K562 (cell line): ENCODE measurements at regions not wholly inside any gene's neighbourhood (a gene's known extent, or its start where the extent isn't known, plus 50 kb on each side); places are given as distances from the start of the nearest gene placed in this dataset.

Experiments
- ATAC-seq: fragments of 200-7000 bp; cut with Tn5 transposase; 3 replicates; pipeline ENCODE4 v1.9.1; 2020; ENCODE audit warnings: moderate library complexity
- BruUV-seq: library from RNA; stranded (reverse); fragments of 400-500 nt; replicated peaks from 2 replicates; lab custom pipeline; 2021; lab: Mats Ljungman, UMichigan
- CTCF ChIA-PET: fragments of 300-600 bp; formaldehyde crosslinking; extraction: SDS; loops from one replicate; lab custom pipeline; 2021; ENCODE audit warnings: low intra/inter-chr PET ratio; lab: Yijun Ruan, JAX
- POLR2A ChIA-PET: fragments of 300-600, 350-650 bp; sonication (Branson Sonifier 250); formaldehyde crosslinking; extraction: SDS; loops from one replicate; lab custom pipeline; 2021; ENCODE audit warnings: antibody characterized with exemption, inconsistent platforms; lab: Yijun Ruan, JAX
- DNase-seq, 4 experiments: peaks; one replicate each; pipeline versions ENCODE4 v3.0.0 to v3.0.0-alpha.2; 2011 to 2018; ENCODE audit warnings: low spot score in 3 of 4, mixed read lengths in 3 of 4; ENCODE audit errors: extremely low read depth in 1 of 4
- FAIRE-seq: peaks from 2 replicates; lab custom pipeline; 2011; peaks lifted over from hg19 to GRCh38; lab: Jason Lieb, UNC
- H2AFZ ChIP-seq: 2 replicates; pipeline ENCODE4 v1.6.0; 2011; ENCODE audit warnings: low read depth, low read length, control low read depth, inconsistent platforms
- H3K27ac ChIP-seq: fragments of 200-600 bp; 3 replicates; pipeline ENCODE4 v1.8.0; 2011; ENCODE audit warnings: low read depth, mild to moderate bottlenecking, control low read depth, inconsistent platforms, low read length, moderate library complexity, mixed read lengths; ENCODE audit errors: extremely low read depth
- H3K27me3 ChIP-seq, 2 experiments: fragments of 300-600 bp in 1 of 2; 2 replicates in 1 of 2; 3 replicates in 1 of 2; pipeline versions ENCODE4 v1.6.0 to v1.8.0; 2011; ENCODE audit warnings: inconsistent platforms in 2 of 2, low read length in 2 of 2, mild to moderate bottlenecking in 1 of 2, mixed read lengths in 1 of 2, moderate library complexity in 1 of 2; ENCODE audit not compliant: control insufficient read depth in 2 of 2, insufficient read depth in 2 of 2
- H3K36me3 ChIP-seq: fragments of 300-600 bp; 3 replicates; pipeline ENCODE4 v1.8.0; 2011; ENCODE audit warnings: mild to moderate bottlenecking, low read length, inconsistent platforms; ENCODE audit not compliant: control insufficient read depth, insufficient read depth
- H3K4me1 ChIP-seq, 2 experiments: fragments of 200-600 bp in 1 of 2; replicated peaks in 1 of 2; 2 replicates in 1 of 2; 3 replicates in 1 of 2; pipeline versions ENCODE4 v1.5.1 to v1.8.0; 2011; ENCODE audit warnings: inconsistent platforms in 2 of 2, low read length in 2 of 2, mild to moderate bottlenecking in 1 of 2, mixed read lengths in 1 of 2, moderate library complexity in 1 of 2; ENCODE audit not compliant: control insufficient read depth in 2 of 2, insufficient read depth in 2 of 2
- H3K4me2 ChIP-seq: 2 replicates; pipeline ENCODE4 v1.6.1; 2011; ENCODE audit warnings: low read length, control low read depth, inconsistent platforms, mixed read lengths; ENCODE audit not compliant: insufficient read depth
- H3K4me3 ChIP-seq: fragments of 200-600 bp; sonication (generic), shearing (Covaris generic); 2 replicates; pipeline ENCODE4 v1.5.1; 2016; ENCODE audit warnings: control low read depth, inconsistent platforms
- H3K79me2 ChIP-seq: fragments of 200-600 bp; 3 replicates; pipeline ENCODE4 v1.8.0; 2011; ENCODE audit warnings: low read length, inconsistent platforms; ENCODE audit not compliant: control insufficient read depth, insufficient read depth
- H3K9ac ChIP-seq, 2 experiments: 2 replicates each; pipeline versions ENCODE4 v1.6.0 to v1.6.1; 2011; ENCODE audit warnings: low read depth in 2 of 2, low read length in 2 of 2, control low read depth in 1 of 2, inconsistent platforms in 1 of 2, mild to moderate bottlenecking in 1 of 2, mixed read lengths in 1 of 2; ENCODE audit not compliant: insufficient read depth in 1 of 2
- H3K9me1 ChIP-seq: one replicate; pipeline ENCODE4 v1.6.0; 2011; ENCODE audit warnings: inconsistent platforms, mild to moderate bottlenecking, low read length, moderate library complexity; ENCODE audit not compliant: control insufficient read depth, insufficient read depth
- H3K9me3 ChIP-seq: replicated peaks from 2 replicates; pipeline ENCODE4 v1.5.1; 2011; ENCODE audit warnings: low read depth, low read length, inconsistent platforms; ENCODE audit not compliant: control insufficient read depth, insufficient read depth
- H4K20me1 ChIP-seq: replicated peaks from 2 replicates; pipeline ENCODE4 v1.6.1; 2011; ENCODE audit warnings: low read length, inconsistent platforms, mixed read lengths; ENCODE audit not compliant: control insufficient read depth, insufficient read depth
- CHAMP1 ChIP-seq: fragments of 450-650 bp; IDR thresholded peaks from 2 replicates; pipeline ENCODE4 v1.6.1; 2016; ENCODE audit warnings: mild to moderate bottlenecking
- CREBBP ChIP-seq: IDR thresholded peaks from one replicate; pipeline ENCODE4 v1.6.1; 2012; ENCODE audit warnings: low read depth, mild to moderate bottlenecking, control low read depth, inconsistent platforms, low read length
- JUND ChIP-seq, 2 experiments: IDR thresholded peaks; 2 replicates in 1 of 2; 3 replicates in 1 of 2; pipeline ENCODE4 v1.6.1; 2011; ENCODE audit warnings: borderline replicate concordance in 2 of 2, low read depth in 2 of 2, low read length in 2 of 2, improper control_type of control experiment in 1 of 2, missing biosample characterization in 1 of 2, missing genetic modification characterization in 1 of 2, missing genetic modification reagents in 1 of 2
- MITF ChIP-seq: IDR thresholded peaks from 2 replicates; pipeline ENCODE4 v1.6.1; 2014; ENCODE audit warnings: antibody characterized with exemption
- NR3C1 ChIP-seq: sonication (generic); formaldehyde crosslinking; IDR thresholded peaks from 2 replicates; pipeline ENCODE4 v1.8.1; 2022; ENCODE audit warnings: missing genetic modification reagents
- SFPQ ChIP-seq: fragments of 200-400 bp; formaldehyde crosslinking; IDR thresholded peaks from 2 replicates; pipeline ENCODE4 v1.6.1; 2017; ENCODE audit warnings: mild to moderate bottlenecking, low read depth, low read length, moderate library complexity
- SRF ChIP-seq, 2 experiments: fragments of 250-450, 450-650 bp in 1 of 2; sonication (Bioruptor Pico) in 1 of 2; sonication (generic) in 1 of 2; formaldehyde crosslinking; IDR thresholded peaks; 2 replicates each; pipeline versions ENCODE4 v1.5.0 to v1.5.1; 2020 to 2022; ENCODE audit warnings: mild to moderate bottlenecking in 1 of 2, missing genetic modification reagents in 1 of 2
- TCF7 ChIP-seq: sonication (generic); IDR thresholded peaks from 2 replicates; pipeline ENCODE4 v1.6.1; 2016; ENCODE audit warnings: antibody characterized with exemption, borderline replicate concordance
- ZNF253 ChIP-seq: fragments of 250-450 bp; sonication (Bioruptor Pico); conservative IDR thresholded peaks from 2 replicates; pipeline ENCODE4 v1.6.1; 2021; ENCODE audit warnings: mild to moderate bottlenecking
- ZNF274 ChIP-seq: IDR thresholded peaks from 2 replicates; pipeline ENCODE4 v1.6.1; 2011; ENCODE audit warnings: low read depth, mild to moderate bottlenecking, low read length, moderate library complexity, borderline replicate concordance
- ZNF518B ChIP-seq: fragments of 250-450 bp; sonication (Bioruptor Pico); IDR thresholded peaks from 2 replicates; pipeline ENCODE4 v1.5.0; 2021; ENCODE audit warnings: mild to moderate bottlenecking, moderate library complexity
- WGBS: fragments of 100-300 bp; shearing (Covaris generic); methylation state at CpG from one replicate; pipeline ENCODE4 v1.1.6; 2016; ENCODE audit warnings: low coverage, mixed read lengths; ENCODE audit not compliant: insufficient coverage; ENCODE audit errors: missing lambda C conversion rate; 5-methylcytosine and 5-hydroxymethylcytosine counted together
- in situ Hi-C: fragments of 300-500 bp; cut with MboI; formaldehyde crosslinking; loops from 4 replicates; pipeline ENCODE4 v1.15.0; 2018; ENCODE audit warnings: inconsistent platforms, mixed read lengths
- intact Hi-C: fragments of 100-400 bp; cut with micrococcal nuclease; formaldehyde crosslinking; loops from 2 replicates; pipeline ENCODE4 v1.14.2; 2022

- 36% methylated on average over 1 of the region's 1 CpG for WGBS
- no peaks in the 10 kb centered on the region for H3K9me3 ChIP-seq
- H3K4me3 ChIP-seq: no peak overlapping the region
- in situ Hi-C loops (no loop called here), intact Hi-C loops (loop anchor here (5.0 kb wide), 1 partner anchor 199 kb away; no protein-coding TSS in a partner anchor)
- no peak overlapping the region for H2AFZ ChIP-seq
- ATAC-seq (no peak), DNase-seq (no peak), FAIRE-seq (no peak)
- H3K9me1 ChIP-seq: no peaks in the 10 kb centered on the region
- peaks cover 12% of the 10 kb centered on the region for H3K79me2 ChIP-seq
- H3K4me1 ChIP-seq: peaks cover 3 to 7% of the 10 kb centered on the region in 2 experiments; a peak in 3 of 5 replicates
- no TSS peak for BruUV-seq
- no peak overlapping the region for H3K4me2 ChIP-seq
- no peaks in the 10 kb centered on the region for H3K27me3 ChIP-seq
- H3K36me3 ChIP-seq: no peaks in the 10 kb centered on the region
- H3K9ac ChIP-seq: no peak overlapping the region
- H3K27ac ChIP-seq: no peak overlapping the region
- CTCF ChIA-PET: no interaction called here
- H4K20me1 ChIP-seq: no peaks in the 10 kb centered on the region
- POLR2A ChIA-PET: no interaction called here
- no peak for TF ChIP-seq CHAMP1
- no peak for TF ChIP-seq SRF (CRISPR knock-in tag; IDR thresholded peaks at IDR 0.05)
- no peak for TF ChIP-seq NR3C1 (CRISPR knock-in tag)
- TF ChIP-seq MITF: no peak
- no peak for TF ChIP-seq ZNF518B (CRISPR knock-in tag)
- no peak for TF ChIP-seq CREBBP
- TF ChIP-seq ZNF274: no peak
- TF ChIP-seq ZNF253 (CRISPR knock-in tag): no peak
- no peak for TF ChIP-seq TCF7
- TF ChIP-seq JUND (IDR thresholded peaks at IDR 0.05; ENCODE audit: borderline replicate concordance, low read depth, low read length): no peak
- no peak for TF ChIP-seq JUND (tag; IDR thresholded peaks at IDR 0.05; ENCODE audit: borderline replicate concordance, low read depth, low read length)
- TF ChIP-seq SFPQ: no peak
Observed at GRCh38 chr7:112942981-112943380, 143.6 kb downstream of the GPR85 start.
